ENCODE measurements at regions not wholly inside any gene's neighbourhood (a gene's known extent, or its start where the extent isn't known, plus 50 kb on each side); places are given as distances from the start of the nearest gene placed in this dataset.
A peak's percentile ranks its signal among the peaks of the same experiment; 100 is the strongest.

DNA sequence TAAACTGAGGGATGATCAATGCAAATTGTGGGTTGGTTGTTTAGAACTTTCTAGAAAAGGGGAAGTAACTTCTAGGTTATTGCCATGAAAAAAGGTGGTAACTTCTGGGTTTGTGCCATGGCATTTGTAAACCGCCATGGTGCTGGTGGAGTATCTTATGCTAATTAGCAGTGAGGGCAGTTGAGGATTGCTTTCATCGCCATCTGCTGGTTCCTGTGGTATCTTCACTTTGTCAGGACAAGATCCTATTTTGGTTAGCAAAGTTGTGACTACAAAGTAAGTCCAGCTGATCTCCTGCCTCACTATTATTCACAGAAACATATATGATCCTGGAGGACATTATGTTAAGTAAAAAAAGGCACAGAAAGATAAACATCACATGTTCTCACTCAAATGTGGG is 1332.3 kb downstream of the CDH11 start:
- TF ChIP-seq, protein P1, sequence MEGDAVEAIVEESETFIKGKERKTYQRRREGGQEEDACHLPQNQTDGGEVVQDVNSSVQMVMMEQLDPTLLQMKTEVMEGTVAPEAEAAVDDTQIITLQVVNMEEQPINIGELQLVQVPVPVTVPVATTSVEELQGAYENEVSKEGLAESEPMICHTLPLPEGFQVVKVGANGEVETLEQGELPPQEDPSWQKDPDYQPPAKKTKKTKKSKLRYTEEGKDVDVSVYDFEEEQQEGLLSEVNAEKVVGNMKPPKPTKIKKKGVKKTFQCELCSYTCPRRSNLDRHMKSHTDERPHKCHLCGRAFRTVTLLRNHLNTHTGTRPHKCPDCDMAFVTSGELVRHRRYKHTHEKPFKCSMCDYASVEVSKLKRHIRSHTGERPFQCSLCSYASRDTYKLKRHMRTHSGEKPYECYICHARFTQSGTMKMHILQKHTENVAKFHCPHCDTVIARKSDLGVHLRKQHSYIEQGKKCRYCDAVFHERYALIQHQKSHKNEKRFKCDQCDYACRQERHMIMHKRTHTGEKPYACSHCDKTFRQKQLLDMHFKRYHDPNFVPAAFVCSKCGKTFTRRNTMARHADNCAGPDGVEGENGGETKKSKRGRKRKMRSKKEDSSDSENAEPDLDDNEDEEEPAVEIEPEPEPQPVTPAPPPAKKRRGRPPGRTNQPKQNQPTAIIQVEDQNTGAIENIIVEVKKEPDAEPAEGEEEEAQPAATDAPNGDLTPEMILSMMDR (optimal IDR thresholded peaks at IDR 0.05 in 1 of 3, IDR thresholded peaks at IDR 0.05 in 1 of 3, conservative IDR thresholded peaks at IDR 0.05 in 1 of 3; ENCODE audit: extremely low read depth in 1 of 3, insufficient read depth in 2 of 3, low read length in 3 of 3) = peak in 2 of 3 experiments; percentile 29 to 54
- TF ChIP-seq EZH2 (IDR thresholded peaks at IDR 0.05; ENCODE audit: low read length) = no peak
- DNase-seq (ENCODE audit: low read depth, low spot score) = no peak

DNA sequence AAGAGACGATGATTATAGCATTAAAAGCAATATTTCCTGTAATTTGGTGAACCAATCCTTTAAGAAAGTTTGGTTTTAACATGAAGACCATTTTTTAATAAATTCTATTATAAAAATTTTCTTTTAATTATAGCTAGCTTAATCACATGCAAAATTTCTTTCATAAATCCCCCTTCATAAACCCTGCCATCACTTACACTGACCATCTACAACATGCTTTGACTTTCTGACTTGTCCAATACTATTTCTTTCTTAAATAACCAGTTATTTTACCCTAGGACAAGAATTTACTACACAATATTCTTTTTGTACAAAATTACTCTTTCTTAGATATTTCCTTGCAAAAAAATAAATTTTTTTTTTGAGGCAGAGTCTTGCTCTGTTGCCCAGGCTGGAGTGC is 1334.8 kb downstream of the CDH11 start:
- H2AFZ ChIP-seq (ENCODE audit: control insufficient read depth, low read length) = no peak overlapping the region
- H3K4me3 ChIP-seq (ENCODE audit: control insufficient read depth in 2 of 3, extremely low read depth in 1 of 3, insufficient read depth in 2 of 3, low read depth in 1 of 3, low read length in 3 of 3) = no peak overlapping the region
- no peaks in the 10 kb centered on the region for H3K79me2 ChIP-seq (ENCODE audit: control insufficient read depth, insufficient read depth, low read length)
- H4K20me1 ChIP-seq (ENCODE audit: control insufficient read depth, extremely low read depth, insufficient read depth, low read length) = no peaks in the 10 kb centered on the region
- H3K4me1 ChIP-seq (ENCODE audit: control insufficient read depth, extremely low read depth, insufficient read depth, low read length) = no peaks in the 10 kb centered on the region
- no peaks in the 10 kb centered on the region for H3K9me1 ChIP-seq (ENCODE audit: control insufficient read depth, extremely low read depth, insufficient read depth, low read length)
- H3K9ac ChIP-seq (ENCODE audit: control insufficient read depth, extremely low read depth, insufficient read depth, low read length) = no peak overlapping the region
- peaks cover 2% of the 10 kb centered on the region for H3K9me3 ChIP-seq (ENCODE audit: control insufficient read depth, low read depth, low read length)
- no peaks in the 10 kb centered on the region for H3K27me3 ChIP-seq (ENCODE audit: control insufficient read depth, extremely low read depth, insufficient read depth, low read length)
- dilution Hi-C loops (cut with MboI; ENCODE audit: extremely low pct_ligation_motif_present, low sequenced_read_pairs) = no loop called here
- no peak for FAIRE-seq
- H3K27ac ChIP-seq (ENCODE audit: control insufficient read depth, insufficient read depth, low read length) = no peak overlapping the region
- H3K4me2 ChIP-seq (ENCODE audit: control insufficient read depth, extremely low read depth, insufficient read depth, low read depth, low read length) = no peak overlapping the region
- TF ChIP-seq EZH2 (IDR thresholded peaks at IDR 0.05; ENCODE audit: low read length) = no peak
- TF ChIP-seq, protein P1 (optimal IDR thresholded peaks at IDR 0.05 in 1 of 3, IDR thresholded peaks at IDR 0.05 in 1 of 3, conservative IDR thresholded peaks at IDR 0.05 in 1 of 3; ENCODE audit: extremely low read depth in 1 of 3, insufficient read depth in 2 of 3, low read length in 3 of 3) = no peak
- H3K36me3 ChIP-seq (ENCODE audit: control insufficient read depth in 2 of 2, extremely low read depth in 1 of 2, insufficient read depth in 2 of 2, low read length in 2 of 2) = no peaks in the 10 kb centered on the region
- DNase-seq (ENCODE audit: low read depth, low spot score) = no peak

More for the DNA sequence above, 1332.3 kb downstream of the CDH11 start:
- Histone ChIP-seq H3K27me3 (ENCODE audit: control insufficient read depth, extremely low read depth, insufficient read depth, low read length) (no peaks in the 10 kb centered on the region), H3K27ac (ENCODE audit: control insufficient read depth, insufficient read depth, low read length) (no peak overlapping the region), H3K9me3 (ENCODE audit: control insufficient read depth, low read depth, low read length) (peaks cover 2% of the 10 kb centered on the region), H3K9me1 (ENCODE audit: control insufficient read depth, extremely low read depth, insufficient read depth, low read length) (no peaks in the 10 kb centered on the region), H3K9ac (ENCODE audit: control insufficient read depth, extremely low read depth, insufficient read depth, low read length) (no peak overlapping the region), H3K4me2 (ENCODE audit: control insufficient read depth, extremely low read depth, insufficient read depth, low read depth, low read length) (no peak overlapping the region), H3K4me1 (ENCODE audit: control insufficient read depth, extremely low read depth, insufficient read depth, low read length) (no peaks in the 10 kb centered on the region), H3K79me2 (ENCODE audit: control insufficient read depth, insufficient read depth, low read length) (no peaks in the 10 kb centered on the region), H3K4me3 (ENCODE audit: control insufficient read depth in 2 of 3, extremely low read depth in 1 of 3, insufficient read depth in 2 of 3, low read depth in 1 of 3, low read length in 3 of 3) (no peak overlapping the region), H4K20me1 (ENCODE audit: control insufficient read depth, extremely low read depth, insufficient read depth, low read length) (no peaks in the 10 kb centered on the region), H2AFZ (ENCODE audit: control insufficient read depth, low read length) (no peak overlapping the region), H3K36me3 (ENCODE audit: control insufficient read depth in 2 of 2, extremely low read depth in 1 of 2, insufficient read depth in 2 of 2, low read length in 2 of 2) (no peaks in the 10 kb centered on the region)
- dilution Hi-C loops (cut with MboI; ENCODE audit: extremely low pct_ligation_motif_present, low sequenced_read_pairs) = no loop called here
- no peak for FAIRE-seq

All from keratinocyte (primary cell).